NCI-H226 (cell line): ENCODE measurements at regions not wholly inside any gene's neighbourhood (a gene's known extent, or its start where the extent isn't known, plus 50 kb on each side); places are given as distances from the start of the nearest gene placed in this dataset.
"Not testable (repeated sequence)": the region's sequence is repeated elsewhere in the genome, so short reads cannot be mapped to it uniquely, and the experiment has no call there.

Experiments
- DNase-seq: peaks from one replicate; pipeline ENCODE4 v3.0.0-alpha.2; 2015

GRCh38 chr10:8835453-8836167 is 781.1 kb downstream of the GATA3 start:
- no peak for DNase-seq

DNA sequence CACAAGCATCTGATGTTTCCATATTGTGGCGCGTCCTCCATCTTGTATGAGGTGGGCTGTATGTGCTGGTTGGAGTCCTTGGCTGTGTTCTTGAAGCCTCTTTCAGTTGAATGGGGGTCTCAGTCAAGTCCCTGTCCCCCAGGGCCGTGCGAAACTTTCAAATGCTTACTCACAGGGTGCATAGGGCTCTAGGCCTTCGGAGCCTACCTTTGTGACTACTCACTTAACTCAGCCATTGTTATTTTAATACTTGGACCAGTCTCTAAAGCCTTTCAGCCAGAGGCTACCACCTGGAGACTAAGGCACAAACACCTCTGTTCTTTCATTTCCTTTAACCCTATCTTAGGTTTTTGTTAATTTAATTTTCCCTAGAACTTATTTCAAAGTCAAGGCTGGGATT is 785.9 kb downstream of the GATA3 start:
- no peak for DNase-seq

GRCh38 chr10:8844141-8844540 is 789.7 kb downstream of the GATA3 start:
- DNase-seq = peak; percentile 74

GRCh38 chr10:8852546-8852945 is 798.1 kb downstream of the GATA3 start:
- DNase-seq = no peak

DNA sequence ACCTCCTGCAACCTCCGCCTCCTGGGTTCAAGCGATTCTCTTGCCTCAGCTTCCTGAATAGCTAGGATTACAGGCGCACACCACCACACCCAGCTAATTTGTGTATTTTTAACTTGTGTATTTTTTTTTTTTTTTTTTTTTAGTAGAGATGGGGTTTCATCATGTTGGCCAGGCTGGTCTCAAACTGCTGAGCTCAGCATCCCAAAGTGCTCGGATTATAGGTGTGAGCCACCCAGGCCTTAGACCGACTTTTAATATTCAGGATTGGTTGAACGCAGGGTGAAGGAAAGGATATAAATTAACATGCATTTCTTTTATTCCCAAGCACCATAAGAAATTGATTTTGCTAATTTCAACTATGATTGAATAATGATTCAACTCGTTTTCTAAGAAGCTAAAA is 798.6 kb downstream of the GATA3 start:
- no peak for DNase-seq

DNA sequence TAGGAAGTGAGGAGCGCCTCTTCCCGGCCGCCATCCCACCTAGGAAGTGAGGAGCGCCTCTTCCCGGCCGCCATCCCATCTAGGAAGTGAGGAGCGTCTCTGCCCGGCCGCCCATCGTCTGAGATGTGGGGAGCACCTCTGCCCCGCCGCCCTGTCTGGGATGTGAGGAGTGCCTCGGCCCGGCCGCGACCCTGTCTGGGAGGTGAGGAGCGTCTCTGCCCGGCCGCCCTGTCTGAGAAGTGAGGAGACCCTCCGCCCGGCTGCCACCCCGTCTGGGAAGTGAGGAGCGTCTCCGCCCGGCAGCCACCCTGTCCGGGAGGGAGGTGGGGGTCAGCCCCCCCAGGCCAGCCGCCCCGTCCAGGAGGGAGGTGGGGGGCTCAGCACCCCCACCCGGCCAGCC is 814.4 kb downstream of the GATA3 start:
- DNase-seq = not testable (repeated sequence)

DNA sequence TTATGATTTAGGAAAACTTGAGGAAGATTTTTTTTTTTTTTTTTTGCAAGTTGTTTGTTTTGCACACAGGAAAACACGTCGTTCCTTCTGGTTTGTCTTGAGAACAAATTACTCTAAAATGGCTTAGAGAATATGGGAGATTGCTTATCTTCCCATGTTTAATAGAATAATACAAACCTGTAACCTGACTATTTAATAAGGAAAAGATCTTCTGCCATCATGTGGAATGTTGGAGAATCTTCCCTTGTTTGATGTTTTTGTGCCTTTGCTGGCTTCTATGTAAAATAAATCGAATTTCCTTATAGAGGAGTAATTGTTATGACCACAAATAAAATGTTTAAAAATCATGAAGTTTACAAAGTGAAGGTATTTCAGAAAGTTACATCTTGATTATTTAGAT is 818.8 kb downstream of the GATA3 start:
- no peak for DNase-seq

DNA sequence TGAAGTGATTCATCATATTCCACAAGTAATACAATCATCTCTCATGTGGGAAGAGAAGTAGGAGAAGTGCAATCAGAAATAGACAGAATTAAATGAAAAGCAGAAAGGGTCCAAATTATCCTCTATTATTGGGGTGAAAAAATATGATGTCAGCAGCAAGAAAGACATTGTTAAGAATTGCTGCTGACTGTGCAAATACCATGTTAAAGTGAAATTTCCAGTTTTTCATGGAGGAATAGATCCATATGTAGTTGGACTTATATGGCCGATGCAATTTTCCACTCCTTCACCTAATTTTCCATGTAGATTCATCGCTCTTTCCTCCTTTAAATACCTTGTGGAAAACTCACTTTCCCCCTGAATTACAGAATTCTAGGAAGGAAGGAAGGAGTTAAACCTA is 819.8 kb downstream of the GATA3 start:
- no peak for DNase-seq

DNA sequence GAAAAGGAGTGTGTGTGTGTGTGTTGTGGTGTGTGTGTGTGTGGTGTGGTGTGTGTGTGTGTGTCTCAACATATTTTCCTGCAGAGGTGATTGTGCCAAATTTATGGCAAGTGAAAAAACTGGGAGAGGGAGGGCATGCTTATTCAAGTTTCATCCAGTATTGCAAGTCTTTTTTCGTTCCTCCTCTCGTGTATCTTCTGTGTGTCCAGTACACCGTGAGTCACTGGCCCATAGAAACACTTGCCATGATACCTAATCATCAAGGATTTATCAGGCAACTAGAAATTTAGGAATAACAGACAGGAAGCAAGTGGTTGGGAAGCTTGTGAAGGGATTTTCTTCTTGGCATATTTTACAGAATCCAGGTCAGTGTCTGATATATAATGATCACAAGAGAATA is 820.5 kb downstream of the GATA3 start:
- no peak for DNase-seq

GRCh38 chr10:8876171-8876570 is 821.7 kb downstream of the GATA3 start:
- DNase-seq = no peak

- no peak for DNase-seq
Measured at GRCh38 chr10:8889538-8889937, 835.0 kb downstream of the GATA3 start.

DNA sequence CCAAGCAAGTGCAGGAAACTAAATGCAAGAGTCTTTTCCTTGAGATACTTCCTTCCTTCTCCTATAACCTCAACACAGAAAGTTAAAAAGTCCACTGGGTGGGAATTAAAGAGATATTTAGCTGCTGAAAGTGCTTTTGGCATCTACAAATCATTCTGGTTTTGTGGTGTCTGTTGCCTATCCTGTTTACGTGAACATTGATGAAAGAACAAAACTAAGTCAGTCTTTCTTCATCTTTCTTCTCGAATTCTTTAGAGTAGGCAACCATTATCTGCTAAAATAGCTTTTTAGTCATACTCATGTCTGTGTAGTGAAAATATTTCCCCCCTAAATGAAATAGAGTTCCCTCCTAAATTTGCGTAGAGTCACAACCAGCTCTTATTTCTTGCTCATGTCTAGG is 838.6 kb downstream of the GATA3 start:
- DNase-seq = no peak

DNA sequence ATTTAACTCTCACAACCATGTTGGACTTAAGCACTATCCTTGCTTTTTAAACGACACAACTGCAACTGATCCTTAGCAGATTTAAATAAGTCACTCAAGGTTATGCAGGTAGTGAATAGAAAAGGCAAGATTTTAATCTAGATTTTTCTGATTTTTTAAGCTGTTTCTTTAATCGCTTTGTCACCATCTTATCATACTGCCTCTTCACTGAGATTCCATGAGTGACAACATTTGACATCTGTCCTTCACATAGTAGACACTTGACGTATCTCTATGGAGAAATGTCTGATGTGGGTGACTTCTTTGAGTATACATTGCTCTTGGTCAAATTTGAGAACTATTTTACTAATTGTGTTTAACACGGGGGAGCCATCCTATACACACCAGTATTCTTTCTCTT is 839.7 kb downstream of the GATA3 start:
- DNase-seq = no peak

- DNase-seq = no peak
Measured at GRCh38 chr10:8897769-8898168, 843.3 kb downstream of the GATA3 start.

DNA sequence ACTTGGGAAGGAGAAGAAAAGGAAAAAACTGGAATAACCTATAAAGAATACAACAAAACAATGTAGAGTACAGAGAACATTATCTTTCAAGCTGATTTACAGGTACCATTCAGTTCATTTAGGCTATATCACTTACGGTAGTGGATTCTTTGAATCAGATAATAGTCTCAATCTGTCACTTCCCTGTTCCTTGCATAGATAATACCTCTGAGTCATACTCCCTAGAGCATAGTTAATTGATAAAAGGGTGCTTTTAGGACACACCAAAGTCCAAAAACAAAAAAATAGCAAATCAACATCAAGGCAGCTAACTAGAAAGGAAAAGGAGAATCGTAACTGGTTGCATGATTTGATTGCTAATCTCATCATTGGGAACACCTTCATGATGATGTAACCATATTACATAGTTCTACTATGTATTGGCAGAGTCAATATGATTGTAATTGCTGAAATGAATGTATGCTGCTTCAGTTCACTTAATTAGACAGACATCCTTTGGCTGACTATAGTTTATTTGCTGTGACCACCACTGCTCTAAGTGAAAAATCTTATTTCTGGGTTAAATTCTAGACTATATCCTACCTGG is 844.4 kb downstream of the GATA3 start:
- DNase-seq = no peak

- no peak for DNase-seq
Measured at GRCh38 chr10:8902926-8903325, 848.4 kb downstream of the GATA3 start.

GRCh38 chr10:8908013-8908412 is 853.5 kb downstream of the GATA3 start:
- no peak for DNase-seq

GRCh38 chr10:8910314-8910713 is 855.8 kb downstream of the GATA3 start:
- no peak for DNase-seq

GRCh38 chr10:8911032-8911431 is 856.5 kb downstream of the GATA3 start:
- no peak for DNase-seq

DNA sequence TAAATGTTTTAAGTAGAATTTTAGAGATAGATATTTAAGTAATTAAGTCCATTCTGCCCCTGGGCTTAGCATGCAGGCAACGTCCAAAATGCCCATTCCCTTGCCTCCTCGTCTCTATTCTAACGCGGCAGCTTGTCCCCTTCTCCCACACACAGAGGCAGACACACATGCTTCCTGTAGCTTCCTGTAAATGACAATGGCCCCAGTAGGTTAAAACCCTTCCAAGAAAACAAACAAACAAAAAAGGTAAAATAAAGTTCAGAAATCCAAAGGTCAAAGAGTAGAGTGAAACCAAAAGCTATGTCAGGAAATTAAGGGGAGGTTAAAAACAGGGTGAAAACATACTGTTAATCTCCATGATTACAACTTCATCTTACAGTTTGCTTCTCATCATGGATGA is 857.6 kb downstream of the GATA3 start:
- DNase-seq = no peak

DNA sequence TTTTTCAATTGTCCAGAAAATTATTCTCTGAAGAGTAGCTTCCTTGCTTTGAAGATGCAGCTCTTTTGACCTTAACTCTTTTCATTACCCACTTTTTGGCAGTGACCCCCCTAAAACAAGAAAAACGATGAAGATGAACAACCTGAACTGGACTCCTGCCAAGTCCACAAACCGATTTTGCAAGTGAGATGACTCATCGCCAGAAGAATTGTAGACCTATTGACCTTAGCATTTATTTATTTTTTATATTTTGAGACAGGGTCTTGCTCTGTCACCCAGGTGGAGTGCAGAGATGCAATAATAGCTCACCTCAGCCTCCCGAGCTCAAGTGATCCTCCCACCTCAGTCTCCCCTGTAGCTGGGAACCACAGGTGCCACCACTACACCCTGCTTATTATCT is 859.2 kb downstream of the GATA3 start:
- DNase-seq = peak; percentile 5

GRCh38 chr10:8919280-8919679 is 864.8 kb downstream of the GATA3 start:
- peak; percentile 3 for DNase-seq

DNA sequence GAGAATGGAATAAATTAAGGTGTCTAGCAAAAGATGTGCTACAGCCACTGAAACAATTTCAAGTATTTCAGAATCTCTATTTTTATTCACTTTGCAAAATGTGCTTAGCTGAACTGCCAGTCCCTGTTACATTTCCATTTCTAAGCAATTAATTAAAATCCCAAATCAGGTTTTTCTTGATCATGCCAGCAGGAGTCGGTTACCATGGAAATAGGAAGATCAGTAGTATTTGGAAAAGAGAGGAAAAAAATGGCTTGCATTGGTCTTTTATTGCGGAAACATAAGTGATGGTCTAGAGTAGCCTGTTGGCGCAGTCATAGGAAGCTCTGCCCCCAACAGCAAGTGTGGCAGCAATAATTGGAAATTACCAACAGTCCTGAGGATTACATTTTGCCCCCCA is 867.1 kb downstream of the GATA3 start:
- DNase-seq = no peak

DNA sequence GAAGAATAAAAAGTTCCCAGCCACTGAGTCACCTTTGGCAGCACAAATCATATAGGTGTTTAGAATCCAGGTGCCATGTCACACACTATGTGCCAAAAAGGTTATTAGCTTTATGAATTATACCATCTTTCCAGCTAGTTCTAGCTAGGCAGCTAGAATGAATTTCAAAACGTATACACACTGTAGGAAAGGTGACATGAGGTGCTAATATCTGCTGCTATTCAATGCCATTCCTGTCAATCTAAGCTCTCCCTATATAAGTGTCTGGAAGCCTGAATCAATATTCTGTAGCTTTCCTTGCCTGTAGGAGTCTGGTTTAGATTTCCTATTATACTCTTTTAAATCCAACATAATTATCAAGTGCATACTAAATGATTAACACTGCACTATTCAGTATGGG is 868.6 kb downstream of the GATA3 start:
- DNase-seq = no peak

GRCh38 chr10:8927705-8928104 is 873.2 kb downstream of the GATA3 start:
- peak; percentile 36 for DNase-seq
